ENCODE measurements at regions not wholly inside any gene's neighbourhood (a gene's known extent, or its start where the extent isn't known, plus 50 kb on each side); places are given as distances from the start of the nearest gene placed in this dataset.

DNA sequence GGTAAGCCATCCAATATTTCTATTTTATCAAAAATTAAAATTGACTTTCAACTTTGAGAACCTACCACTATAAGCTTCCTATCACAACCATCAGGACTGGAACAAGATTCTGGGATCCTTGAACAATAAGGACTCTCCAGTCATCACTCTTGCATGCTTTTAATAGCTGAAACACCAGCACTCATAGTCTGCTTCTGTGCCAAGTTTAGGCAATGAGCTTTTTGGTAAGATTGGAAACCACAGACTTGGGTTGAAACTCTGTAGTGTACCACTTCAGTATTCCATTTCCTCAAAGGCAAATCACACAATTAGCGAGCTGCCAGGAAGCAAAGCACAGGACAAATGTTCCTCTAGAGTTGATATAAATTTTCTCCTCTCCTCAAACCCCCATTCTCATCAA lies 1065.8 kb upstream of the SLC39A10 start:
- ChIA-PET POLR2A (no interaction called here), CTCF (interaction anchor here (0.6 kb wide), 1 partner anchor 105 kb away, joined by 3 read pairs; no protein-coding TSS in a partner anchor)
- no peak for DNase-seq (ENCODE audit: low read depth in 1 of 2, low spot score in 1 of 2)
- Histone ChIP-seq H3K4me2 (no peak overlapping the region), H3K4me3 (no peak overlapping the region), H3K4me1 (no peaks in the 10 kb centered on the region), H3K27ac (no peak overlapping the region), H3K9me3 (no peaks in the 10 kb centered on the region)
- WGBS (ENCODE audit: missing lambda C conversion rate), result 25% methylated on average over 1 of the region's 1 CpG
- ATAC-seq, result no peak
- TF ChIP-seq TFCP2L1 (CRISPR knock-in tag; IDR thresholded peaks at IDR 0.05), result no peak
- no peak for TF ChIP-seq CBX8 (IDR thresholded peaks at IDR 0.05)
- no peak for TF ChIP-seq ZC3H11A (IDR thresholded peaks at IDR 0.05)
- TF ChIP-seq NPAS2 (CRISPR knock-in tag; IDR thresholded peaks at IDR 0.05; ENCODE audit: borderline replicate concordance), result no peak
- no peak for TF ChIP-seq ESRRA (IDR thresholded peaks at IDR 0.05; ENCODE audit: borderline replicate concordance, low read length)
- TF ChIP-seq HOXB5 (CRISPR knock-in tag; IDR thresholded peaks at IDR 0.05), result no peak
- TF ChIP-seq EHF (CRISPR knock-in tag; IDR thresholded peaks at IDR 0.05), result no peak
- TF ChIP-seq MAZ (IDR thresholded peaks at IDR 0.05; ENCODE audit: borderline replicate concordance, low read depth, low read length), result no peak
- TF ChIP-seq USF2 (IDR thresholded peaks at IDR 0.05), result no peak
- TF ChIP-seq, protein P1, sequence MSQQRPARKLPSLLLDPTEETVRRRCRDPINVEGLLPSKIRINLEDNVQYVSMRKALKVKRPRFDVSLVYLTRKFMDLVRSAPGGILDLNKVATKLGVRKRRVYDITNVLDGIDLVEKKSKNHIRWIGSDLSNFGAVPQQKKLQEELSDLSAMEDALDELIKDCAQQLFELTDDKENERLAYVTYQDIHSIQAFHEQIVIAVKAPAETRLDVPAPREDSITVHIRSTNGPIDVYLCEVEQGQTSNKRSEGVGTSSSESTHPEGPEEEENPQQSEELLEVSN (IDR thresholded peaks at IDR 0.05; ENCODE audit: borderline replicate concordance, low read depth), result no peak
- TF ChIP-seq, protein P2, sequence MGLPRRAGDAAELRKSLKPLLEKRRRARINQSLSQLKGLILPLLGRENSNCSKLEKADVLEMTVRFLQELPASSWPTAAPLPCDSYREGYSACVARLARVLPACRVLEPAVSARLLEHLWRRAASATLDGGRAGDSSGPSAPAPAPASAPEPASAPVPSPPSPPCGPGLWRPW (IDR thresholded peaks at IDR 0.05), result no peak
- no peak for TF ChIP-seq FOXS1 (CRISPR knock-in tag; IDR thresholded peaks at IDR 0.05)
- no peak for TF ChIP-seq RCOR1 (IDR thresholded peaks at IDR 0.05; ENCODE audit: low read depth, low read length)
- TF ChIP-seq, protein P3, sequence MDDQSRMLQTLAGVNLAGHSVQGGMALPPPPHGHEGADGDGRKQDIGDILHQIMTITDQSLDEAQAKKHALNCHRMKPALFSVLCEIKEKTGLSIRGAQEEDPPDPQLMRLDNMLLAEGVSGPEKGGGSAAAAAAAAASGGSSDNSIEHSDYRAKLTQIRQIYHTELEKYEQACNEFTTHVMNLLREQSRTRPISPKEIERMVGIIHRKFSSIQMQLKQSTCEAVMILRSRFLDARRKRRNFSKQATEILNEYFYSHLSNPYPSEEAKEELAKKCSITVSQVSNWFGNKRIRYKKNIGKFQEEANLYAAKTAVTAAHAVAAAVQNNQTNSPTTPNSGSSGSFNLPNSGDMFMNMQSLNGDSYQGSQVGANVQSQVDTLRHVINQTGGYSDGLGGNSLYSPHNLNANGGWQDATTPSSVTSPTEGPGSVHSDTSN (IDR thresholded peaks at IDR 0.05), result no peak
- TF ChIP-seq ATOH8 (CRISPR knock-in tag; IDR thresholded peaks at IDR 0.05; ENCODE audit: low read depth), result no peak
- no peak for TF ChIP-seq FOSB (CRISPR knock-in tag; IDR thresholded peaks at IDR 0.05)
- no peak for FAIRE-seq

GRCh38 chr2:194587739-194588270 lies 1069.2 kb upstream of the SLC39A10 start:
- 47% methylated on average over 1 of the region's 1 CpG for WGBS (ENCODE audit: missing lambda C conversion rate)
- TF ChIP-seq JUN (IDR thresholded peaks at IDR 0.05) (no peak), CHD2 (IDR thresholded peaks at IDR 0.05; ENCODE audit: low read length, partially characterized antibody) (no peak), SREBF2 (IDR thresholded peaks at IDR 0.05) (no peak), ZNF302 (CRISPR knock-in tag; IDR thresholded peaks at IDR 0.05) (no peak), CBX2 (IDR thresholded peaks at IDR 0.05; ENCODE audit: borderline replicate concordance, low read depth) (no peak), SMC3 (IDR thresholded peaks at IDR 0.05) (no peak), HOXA7 (CRISPR knock-in tag; IDR thresholded peaks at IDR 0.05) (no peak), RFX5 (IDR thresholded peaks at IDR 0.05) (no peak), NR3C1 (IDR thresholded peaks at IDR 0.05) (no peak), USF2 (IDR thresholded peaks at IDR 0.05) (no peak), RNF2 (IDR thresholded peaks at IDR 0.05; ENCODE audit: borderline replicate concordance, low read depth) (no peak), ATOH8 (CRISPR knock-in tag; IDR thresholded peaks at IDR 0.05; ENCODE audit: low read depth) (no peak), RARB (CRISPR knock-in tag; IDR thresholded peaks at IDR 0.05) (no peak), BCL3 (IDR thresholded peaks at IDR 0.05) (no peak), EHMT2 (IDR thresholded peaks at IDR 0.05; ENCODE audit: low read depth) (no peak)
- TF ChIP-seq, protein P3 (IDR thresholded peaks at IDR 0.05), result no peak
- TF ChIP-seq, protein P2 (IDR thresholded peaks at IDR 0.05), result no peak
- TF ChIP-seq, protein P1 (IDR thresholded peaks at IDR 0.05; ENCODE audit: borderline replicate concordance, low read depth), result no peak
- Histone ChIP-seq H3K4me2 (no peak overlapping the region), H3K4me3 (no peak overlapping the region), H3K27ac (no peak overlapping the region), H3K9me3 (no peaks in the 10 kb centered on the region), H3K4me1 (no peaks in the 10 kb centered on the region)
- no peak for DNase-seq (ENCODE audit: low read depth in 1 of 2, low spot score in 1 of 2)
- FAIRE-seq, result no peak
- POLR2A ChIA-PET, result no interaction called here
- CTCF ChIA-PET, result no interaction called here
- ATAC-seq, result no peak
